ENCODE measurements at regions not wholly inside any gene's neighbourhood (a gene's known extent, or its start where the extent isn't known, plus 50 kb on each side); places are given as distances from the start of the nearest gene placed in this dataset.

- no peak overlapping the region for H3K27ac Mint-ChIP-seq
- H3K9me3 ChIP-seq (ENCODE audit: low read depth), result no peaks in the 10 kb centered on the region
Observed at GRCh38 chr11:104630352-104630751, 267.9 kb downstream of the CASP12 start.

GRCh38 chr11:104625246-104625645 lies 273.0 kb downstream of the CASP12 start:
- Mint-ChIP-seq H3K36me3 (no peaks in the 10 kb centered on the region), H3K4me1 (no peaks in the 10 kb centered on the region), H3K4me3 (no peak overlapping the region), H3K27ac (no peak overlapping the region), H3K27me3 (ENCODE audit: insufficient read depth, low read depth) (no peaks in the 10 kb centered on the region), H3K9me3 (no peaks in the 10 kb centered on the region)
- Histone ChIP-seq H3K4me3 (no peak overlapping the region), H3K9ac (no peak overlapping the region), H3F3A (ENCODE audit: low read depth) (no peaks in the 10 kb centered on the region), H4K20me1 (ENCODE audit: low read depth) (no peaks in the 10 kb centered on the region), H2AFZ (replicated peaks) (no peak overlapping the region), H3K27ac (no peak overlapping the region), H3K9me3 (ENCODE audit: low read depth) (no peaks in the 10 kb centered on the region), H3K79me2 (ENCODE audit: low read depth) (no peaks in the 10 kb centered on the region), H3K4me2 (no peak overlapping the region), H3K27me3 (no peaks in the 10 kb centered on the region), H3K36me3 (no peaks in the 10 kb centered on the region), H3K4me1 (no peaks in the 10 kb centered on the region)
- DNase-seq (ENCODE audit: low spot score), result no peak
- TF ChIP-seq CTCF (IDR thresholded peaks at IDR 0.05) (no peak), EZH2phosphoT487 (IDR thresholded peaks at IDR 0.05) (no peak), EZH2 (IDR thresholded peaks at IDR 0.05) (no peak)

More at GRCh38 chr11:104630352-104630751, 267.9 kb downstream of the CASP12 start:
- Mint-ChIP-seq H3K4me1 (no peaks in the 10 kb centered on the region), H3K9me3 (no peaks in the 10 kb centered on the region), H3K27me3 (ENCODE audit: insufficient read depth, low read depth) (peaks cover 2% of the 10 kb centered on the region), H3K4me3 (no peak overlapping the region), H3K36me3 (no peaks in the 10 kb centered on the region)
- Histone ChIP-seq H3K79me2 (ENCODE audit: low read depth) (no peaks in the 10 kb centered on the region), H2AFZ (replicated peaks) (no peak overlapping the region), H3K4me2 (no peak overlapping the region), H3F3A (ENCODE audit: low read depth) (no peaks in the 10 kb centered on the region), H3K27ac (no peak overlapping the region), H3K9ac (no peak overlapping the region), H4K20me1 (ENCODE audit: low read depth) (no peaks in the 10 kb centered on the region), H3K27me3 (no peaks in the 10 kb centered on the region), H3K4me3 (no peak overlapping the region), H3K36me3 (no peaks in the 10 kb centered on the region), H3K4me1 (no peaks in the 10 kb centered on the region)
- no peak for DNase-seq (ENCODE audit: low spot score)
- TF ChIP-seq EZH2phosphoT487 (IDR thresholded peaks at IDR 0.05) (no peak), EZH2 (IDR thresholded peaks at IDR 0.05) (no peak), CTCF (IDR thresholded peaks at IDR 0.05) (no peak)

GRCh38 chr11:104624021-104624420 lies 274.2 kb downstream of the CASP12 start:
- TF ChIP-seq CTCF (IDR thresholded peaks at IDR 0.05) (no peak), EZH2phosphoT487 (IDR thresholded peaks at IDR 0.05) (no peak), EZH2 (IDR thresholded peaks at IDR 0.05) (no peak)
- H3K4me3 ChIP-seq, result no peak overlapping the region

More at GRCh38 chr11:104624021-104624420, 274.2 kb downstream of the CASP12 start:
- H3K79me2 ChIP-seq (ENCODE audit: low read depth), result no peaks in the 10 kb centered on the region
- Mint-ChIP-seq H3K27me3 (ENCODE audit: insufficient read depth, low read depth) (no peaks in the 10 kb centered on the region), H3K4me3 (no peak overlapping the region), H3K27ac (no peak overlapping the region), H3K4me1 (no peaks in the 10 kb centered on the region), H3K36me3 (no peaks in the 10 kb centered on the region), H3K9me3 (no peaks in the 10 kb centered on the region)
- no peak overlapping the region for H3K27ac ChIP-seq
- H4K20me1 ChIP-seq (ENCODE audit: low read depth), result no peaks in the 10 kb centered on the region
- H3K36me3 ChIP-seq, result no peaks in the 10 kb centered on the region
- no peaks in the 10 kb centered on the region for H3K27me3 ChIP-seq
- no peak overlapping the region for H3K9ac ChIP-seq
- no peak overlapping the region for H2AFZ ChIP-seq (replicated peaks)
- H3F3A ChIP-seq (ENCODE audit: low read depth), result no peaks in the 10 kb centered on the region
- no peak for DNase-seq (ENCODE audit: low spot score)
- H3K4me1 ChIP-seq, result no peaks in the 10 kb centered on the region
- no peaks in the 10 kb centered on the region for H3K9me3 ChIP-seq (ENCODE audit: low read depth)
- no peak overlapping the region for H3K4me2 ChIP-seq
